Endodermal cell (in vitro differentiated cells): ENCODE measurements at regions not wholly inside any gene's neighbourhood (a gene's known extent, or its start where the extent isn't known, plus 50 kb on each side); places are given as distances from the start of the nearest gene placed in this dataset.

Experiments used
- DNase-seq: peaks from one replicate; pipeline ENCODE4 v3.0.0-alpha.2; 2017
- H3K27ac ChIP-seq: 2 replicates; pipeline ENCODE4 v1.5.1; 2013; ENCODE audit warnings: mild to moderate bottlenecking, low read depth, low read length, moderate library complexity
- H3K27me3 ChIP-seq: 2 replicates; pipeline ENCODE4 v1.6.1; 2013; ENCODE audit warnings: mild to moderate bottlenecking, low read length, moderate library complexity; ENCODE audit not compliant: insufficient read depth, control insufficient read depth, poor library complexity, severe bottlenecking
- H3K36me3 ChIP-seq: 2 replicates; pipeline ENCODE4 v1.7.0; 2013; ENCODE audit warnings: mild to moderate bottlenecking, low read length, moderate library complexity; ENCODE audit not compliant: control insufficient read depth, insufficient read depth
- H3K4me1 ChIP-seq: one replicate; pipeline ENCODE4 v1.7.0; 2013; ENCODE audit warnings: low read length; ENCODE audit not compliant: control insufficient read depth, insufficient read depth
- H3K4me3 ChIP-seq: 2 replicates; pipeline ENCODE4 v1.5.1; 2013; ENCODE audit warnings: mild to moderate bottlenecking, low read length, moderate library complexity
- H3K9ac ChIP-seq: 2 replicates; pipeline ENCODE4 v1.6.1; 2013; ENCODE audit warnings: mild to moderate bottlenecking, low read length, moderate library complexity; ENCODE audit not compliant: poor library complexity, severe bottlenecking; ENCODE audit errors: extremely low read depth
- H3K9me3 ChIP-seq: 2 replicates; pipeline ENCODE4 v1.6.1; 2013; ENCODE audit warnings: mild to moderate bottlenecking, low read length, moderate library complexity; ENCODE audit not compliant: control insufficient read depth
- H3K27ac Mint-ChIP-seq: 2 replicates; pipeline ENCODE4 v1.8.0; 2020; ENCODE audit warnings: mixed read lengths
- H3K27me3 Mint-ChIP-seq: 2 replicates; pipeline ENCODE4 v1.8.0; 2021; ENCODE audit warnings: mild to moderate bottlenecking, mixed read lengths; ENCODE audit not compliant: insufficient read depth
- H3K36me3 Mint-ChIP-seq: 2 replicates; pipeline ENCODE4 v1.8.0; 2020; ENCODE audit warnings: low read depth, mixed read lengths
- H3K4me1 Mint-ChIP-seq: 2 replicates; pipeline ENCODE4 v1.8.0; 2020; ENCODE audit warnings: mixed read lengths
- H3K4me3 Mint-ChIP-seq: 2 replicates; pipeline ENCODE4 v1.8.0; 2020; ENCODE audit warnings: mild to moderate bottlenecking, moderate library complexity, mixed read lengths
- H3K9me3 Mint-ChIP-seq: 2 replicates; pipeline ENCODE4 v1.8.0; 2020; ENCODE audit warnings: mild to moderate bottlenecking, mixed read lengths
- CTCF ChIP-seq: fragments of 200-600 bp; sonication (generic); conservative IDR thresholded peaks from 2 replicates; pipeline ENCODE4 v1.5.0; 2021; ENCODE audit warnings: antibody characterized with exemption, mild to moderate bottlenecking
- WGBS, 2 experiments: methylation state at CpG; one replicate each; pipeline versions ENCODE4 v1.1.5 to v1.1.7; 2013; ENCODE audit warnings: missing lambda C conversion rate in 2 of 2, mixed read lengths in 1 of 2; ENCODE audit not compliant: insufficient coverage in 1 of 2, insufficient read length in 1 of 2; 5-methylcytosine and 5-hydroxymethylcytosine counted together

- Histone ChIP-seq H3K4me1 (peaks cover 3% of the 10 kb centered on the region), H3K27ac (no peak overlapping the region), H3K9me3 (peaks cover 15% of the 10 kb centered on the region), H3K27me3 (no peaks in the 10 kb centered on the region), H3K36me3 (no peaks in the 10 kb centered on the region), H3K9ac (no peak overlapping the region), H3K4me3 (no peak overlapping the region)
- H3K9me3 Mint-ChIP-seq = peaks cover 30% of the 10 kb centered on the region
- DNase-seq = no peak
- peaks cover 16% of the 10 kb centered on the region for H3K4me1 Mint-ChIP-seq
- H3K27ac Mint-ChIP-seq = no peak overlapping the region
- no peaks in the 10 kb centered on the region for H3K27me3 Mint-ChIP-seq
- peaks cover 11% of the 10 kb centered on the region for H3K36me3 Mint-ChIP-seq
- no peak overlapping the region for H3K4me3 Mint-ChIP-seq
- WGBS, 2 experiments = 100% methylated on average over 1 of the region's 1 CpG
- no peak for TF ChIP-seq CTCF
Observed at GRCh38 chr11:21806508-21806907, 386.4 kb upstream of the ANO5 start.

GRCh38 chr11:21806947-21807346, 385.9 kb upstream of the ANO5 start:
- Mint-ChIP-seq H3K27me3 (no peaks in the 10 kb centered on the region), H3K36me3 (peaks cover 11% of the 10 kb centered on the region), H3K9me3 (peaks cover 30% of the 10 kb centered on the region), H3K4me3 (no peak overlapping the region), H3K27ac (no peak overlapping the region), H3K4me1 (peaks cover 17% of the 10 kb centered on the region)
- no peak for DNase-seq
- Histone ChIP-seq H3K27ac (no peak overlapping the region), H3K4me3 (no peak overlapping the region), H3K9ac (no peak overlapping the region), H3K4me1 (peaks cover 3% of the 10 kb centered on the region), H3K36me3 (no peaks in the 10 kb centered on the region), H3K27me3 (no peaks in the 10 kb centered on the region), H3K9me3 (peaks cover 15% of the 10 kb centered on the region)
- TF ChIP-seq CTCF = no peak
- 80 to 100% methylated on average over 1 of the region's 1 CpG for WGBS, 2 experiments

DNA sequence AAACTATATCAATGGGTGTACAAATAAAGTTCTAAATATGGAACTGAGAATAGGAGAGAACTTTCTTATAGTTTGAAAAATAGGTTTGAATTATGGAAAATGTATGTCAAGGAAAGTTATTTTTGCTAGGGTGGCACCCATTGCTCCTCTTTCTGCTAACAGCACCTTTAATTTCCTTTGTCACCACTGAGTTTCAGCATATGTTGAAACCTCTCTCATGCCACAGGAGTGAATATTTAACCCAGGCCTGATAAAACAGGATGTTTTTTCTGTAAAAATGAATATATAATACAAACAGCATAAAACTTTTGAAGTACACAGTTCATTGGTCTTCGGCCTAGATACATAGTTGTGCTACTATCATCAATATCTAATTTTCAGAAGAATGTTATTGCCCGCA, 385.5 kb upstream of the ANO5 start:
- H3K27ac Mint-ChIP-seq = no peak overlapping the region
- H3K9me3 Mint-ChIP-seq = peaks cover 30% of the 10 kb centered on the region
- peaks cover 3% of the 10 kb centered on the region for H3K4me1 ChIP-seq
- H3K27me3 Mint-ChIP-seq = no peaks in the 10 kb centered on the region
- no peaks in the 10 kb centered on the region for H3K27me3 ChIP-seq
- 96 to 100% methylated on average over 2 of the region's 2 CpGs for WGBS, 2 experiments
- no peak for DNase-seq
- H3K4me3 ChIP-seq = no peak overlapping the region
- peaks cover 11% of the 10 kb centered on the region for H3K36me3 Mint-ChIP-seq
- no peak overlapping the region for H3K4me3 Mint-ChIP-seq
- peaks cover 15% of the 10 kb centered on the region for H3K9me3 ChIP-seq
- H3K4me1 Mint-ChIP-seq = peaks cover 17% of the 10 kb centered on the region
- no peaks in the 10 kb centered on the region for H3K36me3 ChIP-seq
- no peak overlapping the region for H3K27ac ChIP-seq
- H3K9ac ChIP-seq = no peak overlapping the region
- no peak for TF ChIP-seq CTCF
